GM12873 (cell line): ENCODE measurements at regions not wholly inside any gene's neighbourhood (a gene's known extent, or its start where the extent isn't known, plus 50 kb on each side); places are given as distances from the start of the nearest gene placed in this dataset.

Source experiments
- CTCF ChIP-seq: IDR thresholded peaks from 2 replicates; pipeline ENCODE4 v1.5.1; 2012; ENCODE audit warnings: low read depth, mild to moderate bottlenecking, moderate library complexity, low read length, control low read depth; ENCODE audit not compliant: insufficient read depth; ENCODE audit errors: missing control alignments

- no peak for TF ChIP-seq CTCF
These were observed 506.5 kb upstream of the MKI67 start for GRCh38 chr10:128632694-128633093.

GRCh38 chr10:128633864-128634540 lies 507.8 kb upstream of the MKI67 start:
- no peak for TF ChIP-seq CTCF

GRCh38 chr10:128642023-128642422 lies 515.8 kb upstream of the MKI67 start:
- TF ChIP-seq CTCF: no peak

- TF ChIP-seq CTCF: no peak
These were observed 516.3 kb upstream of the MKI67 start for GRCh38 chr10:128642502-128642901.

- no peak for TF ChIP-seq CTCF
These were observed 517.4 kb upstream of the MKI67 start for GRCh38 chr10:128643658-128644057.

GRCh38 chr10:128645486-128645885 lies 519.3 kb upstream of the MKI67 start:
- no peak for TF ChIP-seq CTCF

GRCh38 chr10:128646956-128647355 lies 520.7 kb upstream of the MKI67 start:
- TF ChIP-seq CTCF: no peak
